COR-L47 (cell line): ENCODE measurements at regions not wholly inside any gene's neighbourhood (a gene's known extent, or its start where the extent isn't known, plus 50 kb on each side); places are given as distances from the start of the nearest gene placed in this dataset.

Source experiments
- DNase-seq: peaks from one replicate; lab custom pipeline; 2025; lab: John Stamatoyannopoulos, UW

GRCh38 chr10:101297901-101298486 lies 56.0 kb upstream of the BTRC start:
- DNase-seq: no peak

GRCh38 chr10:101299211-101299610 lies 54.8 kb upstream of the BTRC start:
- DNase-seq: no peak

DNA sequence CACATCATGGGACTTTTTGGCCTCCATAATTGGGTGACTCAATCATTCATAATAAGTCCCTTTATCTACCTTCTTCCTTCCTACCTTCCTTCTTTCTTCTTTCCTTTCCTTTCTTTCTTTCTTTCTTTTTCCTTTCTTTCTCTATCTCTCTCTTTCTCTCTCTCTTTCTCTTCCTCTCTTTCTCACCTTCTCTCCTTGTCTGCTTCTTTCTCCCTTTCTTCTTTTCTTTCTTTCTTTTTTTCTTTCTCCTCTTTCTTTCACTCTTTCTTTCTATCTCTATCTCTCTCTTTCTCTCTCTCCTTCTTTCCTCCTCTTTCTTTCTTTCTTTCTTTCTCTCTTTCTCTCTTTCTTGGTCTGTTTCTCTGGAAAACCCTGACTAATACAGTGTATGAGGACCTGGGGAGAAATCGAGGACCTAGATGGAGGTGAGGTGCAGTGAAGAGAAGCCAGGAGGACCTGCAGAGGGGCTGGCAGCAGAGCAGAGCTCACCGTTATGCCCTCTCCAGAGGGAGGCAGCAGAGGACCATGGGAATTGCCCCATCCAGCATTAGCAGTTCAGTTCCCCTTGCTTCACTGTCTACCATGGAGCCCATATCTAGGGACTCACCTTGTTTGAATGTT lies 52.7 kb upstream of the BTRC start:
- DNase-seq: peak; percentile 12

- DNase-seq: no peak
Observed at GRCh38 chr10:101303087-101303703, 50.8 kb upstream of the BTRC start.
